Mesothelial cell of epicardium (in vitro differentiated cells): ENCODE measurements at regions not wholly inside any gene's neighbourhood (a gene's known extent, or its start where the extent isn't known, plus 50 kb on each side); places are given as distances from the start of the nearest gene placed in this dataset.

Experiments used
- DNase-seq, 2 experiments: peaks; one replicate each; pipeline ENCODE4 v3.0.0; 2021; ENCODE audit warnings: low spot score in 2 of 2; ENCODE audit not compliant: unreplicated experiment in 2 of 2
- H3K27ac Mint-ChIP-seq: 2 replicates; pipeline ENCODE4 v1.8.0; 2021; ENCODE audit warnings: mixed read lengths
- H3K27me3 Mint-ChIP-seq: 2 replicates; pipeline ENCODE4 v1.8.0; 2021; ENCODE audit warnings: low read depth, mixed read lengths
- H3K36me3 Mint-ChIP-seq: 2 replicates; pipeline ENCODE4 v1.8.0; 2021; ENCODE audit warnings: mixed read lengths
- H3K4me1 Mint-ChIP-seq: 2 replicates; pipeline ENCODE4 v1.8.0; 2021; ENCODE audit warnings: mixed read lengths
- H3K4me3 Mint-ChIP-seq: 2 replicates; pipeline ENCODE4 v1.8.0; 2021; ENCODE audit warnings: mild to moderate bottlenecking, moderate library complexity, mixed read lengths
- H3K9me3 Mint-ChIP-seq: 2 replicates; pipeline ENCODE4 v1.8.0; 2021; ENCODE audit warnings: mixed read lengths
- CTCF ChIP-seq: fragments of 200-600 bp; sonication (generic); IDR thresholded peaks from one replicate; pipeline ENCODE4 v1.5.0; 2021; ENCODE audit warnings: antibody characterized with exemption; ENCODE audit not compliant: unreplicated experiment

- peak overlapping the region; percentile 39 for H3K27ac Mint-ChIP-seq
- H3K27me3 Mint-ChIP-seq, result no peaks in the 10 kb centered on the region
- H3K4me1 Mint-ChIP-seq, result peaks cover 16% of the 10 kb centered on the region
- H3K4me3 Mint-ChIP-seq, result no peak overlapping the region
- no peaks in the 10 kb centered on the region for H3K9me3 Mint-ChIP-seq
- TF ChIP-seq CTCF, result no peak
- no peaks in the 10 kb centered on the region for H3K36me3 Mint-ChIP-seq
- no peak for DNase-seq
These were observed 217.3 kb downstream of the BCAT1 start for GRCh38 chr12:24731596-24731995.

- no peak for TF ChIP-seq CTCF
- Mint-ChIP-seq H3K9me3 (no peaks in the 10 kb centered on the region), H3K4me1 (peaks cover 20% of the 10 kb centered on the region), H3K4me3 (no peak overlapping the region), H3K27me3 (no peaks in the 10 kb centered on the region), H3K27ac (no peak overlapping the region), H3K36me3 (no peaks in the 10 kb centered on the region)
- no peak for DNase-seq
These were observed 218.4 kb downstream of the BCAT1 start for GRCh38 chr12:24730489-24730896.

- no peak overlapping the region for H3K4me3 Mint-ChIP-seq
- H3K27ac Mint-ChIP-seq, result no peak overlapping the region
- H3K9me3 Mint-ChIP-seq, result no peaks in the 10 kb centered on the region
- TF ChIP-seq CTCF, result no peak
- peaks cover 20% of the 10 kb centered on the region for H3K4me1 Mint-ChIP-seq
- DNase-seq, result no peak
- no peaks in the 10 kb centered on the region for H3K36me3 Mint-ChIP-seq
- H3K27me3 Mint-ChIP-seq, result no peaks in the 10 kb centered on the region
These were observed 220.1 kb downstream of the BCAT1 start for GRCh38 chr12:24728826-24729225.

- Mint-ChIP-seq H3K27me3 (no peaks in the 10 kb centered on the region), H3K27ac (no peak overlapping the region), H3K36me3 (no peaks in the 10 kb centered on the region), H3K4me3 (no peak overlapping the region), H3K9me3 (no peaks in the 10 kb centered on the region), H3K4me1 (peaks cover 20% of the 10 kb centered on the region)
- peak; percentile 59 for TF ChIP-seq CTCF
- no peak for DNase-seq
These were observed 220.5 kb downstream of the BCAT1 start for GRCh38 chr12:24728366-24728765.

- Mint-ChIP-seq H3K4me1 (peaks cover 7% of the 10 kb centered on the region), H3K27me3 (no peaks in the 10 kb centered on the region)
- TF ChIP-seq CTCF, result no peak
These were observed 223.3 kb downstream of the BCAT1 start for GRCh38 chr12:24725616-24726015.

GRCh38 chr12:24724814-24725213 is 224.1 kb downstream of the BCAT1 start:
- no peak for TF ChIP-seq CTCF
- Mint-ChIP-seq H3K27ac (no peak overlapping the region), H3K36me3 (peaks cover 2% of the 10 kb centered on the region), H3K4me1 (peaks cover 5% of the 10 kb centered on the region), H3K9me3 (peaks cover 20% of the 10 kb centered on the region), H3K27me3 (no peaks in the 10 kb centered on the region), H3K4me3 (no peak overlapping the region)
- no peak for DNase-seq

More at GRCh38 chr12:24725616-24726015, 223.3 kb downstream of the BCAT1 start:
- H3K36me3 Mint-ChIP-seq, result no peaks in the 10 kb centered on the region
- peaks cover 15% of the 10 kb centered on the region for H3K9me3 Mint-ChIP-seq
- no peak overlapping the region for H3K27ac Mint-ChIP-seq
- no peak for DNase-seq
- no peak overlapping the region for H3K4me3 Mint-ChIP-seq
